IMR-90 (cell line): ENCODE measurements at regions not wholly inside any gene's neighbourhood (a gene's known extent, or its start where the extent isn't known, plus 50 kb on each side); places are given as distances from the start of the nearest gene placed in this dataset.

Experiments used
- ATAC-seq: fragments of 200-7000 bp; cut with Tn5 transposase; 2 replicates; pipeline ENCODE4 v1.9.1; 2020; ENCODE audit warnings: low read depth, mild to moderate bottlenecking, moderate library complexity
- BruUV-seq: library from RNA; stranded (reverse); fragments of 400-500 nt; replicated peaks from 2 replicates; lab custom pipeline; 2021; lab: Mats Ljungman, UMichigan
- CTCF ChIA-PET: fragments of 300-600 bp; formaldehyde crosslinking; extraction: SDS; loops from one replicate; lab custom pipeline; 2021; ENCODE audit warnings: antibody characterized with exemption; lab: Yijun Ruan, JAX
- POLR2A ChIA-PET: fragments of 300-600 bp; sonication (Branson Sonifier 250); formaldehyde crosslinking; loops from one replicate; lab custom pipeline; 2022; ENCODE audit warnings: antibody characterized with exemption; ENCODE audit not compliant: unreplicated experiment; lab: Charles Lee
- DNase-seq: peaks from one replicate; pipeline ENCODE4 v3.0.0; 2013
- H2AFZ ChIP-seq: replicated peaks from 2 replicates; pipeline ENCODE3; 2013; ENCODE audit warnings: low read length, mild to moderate bottlenecking; ENCODE audit not compliant: poor library complexity
- H2AK5ac ChIP-seq: 2 replicates; pipeline ENCODE4 v1.6.1; 2013; ENCODE audit warnings: low read depth, low read length, inconsistent platforms
- H2AK9ac ChIP-seq: replicated peaks from 2 replicates; pipeline ENCODE3; 2013; ENCODE audit warnings: mild to moderate bottlenecking, low read depth, low read length, moderate library complexity; ENCODE audit not compliant: poor library complexity
- H2BK120ac ChIP-seq: 2 replicates; pipeline ENCODE4 v1.6.1; 2013; ENCODE audit warnings: low read depth, low read length, inconsistent platforms
- H2BK15ac ChIP-seq: 3 replicates; pipeline ENCODE4 v1.6.1; 2013; ENCODE audit warnings: low read depth, low read length, inconsistent platforms
- H2BK20ac ChIP-seq: 2 replicates; pipeline ENCODE4 v1.6.1; 2013; ENCODE audit warnings: low read depth, mild to moderate bottlenecking, inconsistent platforms, low read length, moderate library complexity
- H2BK5ac ChIP-seq: 2 replicates; pipeline ENCODE4 v1.6.1; 2013; ENCODE audit warnings: mild to moderate bottlenecking, low read depth, low read length, inconsistent platforms; ENCODE audit not compliant: poor library complexity, severe bottlenecking
- H3K14ac ChIP-seq: replicated peaks from 2 replicates; pipeline ENCODE4 v1.6.1; 2013; ENCODE audit warnings: low read depth, low read length, inconsistent platforms
- H3K18ac ChIP-seq: 2 replicates; pipeline ENCODE4 v1.6.1; 2013; ENCODE audit warnings: low read depth, low read length, control low read depth
- H3K23ac ChIP-seq: 2 replicates; pipeline ENCODE4 v1.6.1; 2013; ENCODE audit warnings: low read depth, low read length, inconsistent platforms
- H3K27ac ChIP-seq: 2 replicates; pipeline ENCODE4 v1.5.1; 2013; ENCODE audit warnings: mild to moderate bottlenecking, control low read depth, low read length; ENCODE audit not compliant: insufficient read depth
- H3K27me3 ChIP-seq: 2 replicates; pipeline ENCODE4 v1.6.1; 2013; ENCODE audit warnings: low read length; ENCODE audit not compliant: control insufficient read depth, insufficient read depth
- H3K36me3 ChIP-seq: 2 replicates; pipeline ENCODE4 v1.6.1; 2013; ENCODE audit warnings: low read length, mixed read lengths; ENCODE audit not compliant: control insufficient read depth, insufficient read depth
- H3K4ac ChIP-seq: 2 replicates; pipeline ENCODE4 v1.6.1; 2013; ENCODE audit warnings: low read depth, low read length, inconsistent platforms
- H3K4me1 ChIP-seq: 2 replicates; pipeline ENCODE4 v1.6.1; 2013; ENCODE audit warnings: low read length, mixed read lengths; ENCODE audit not compliant: control insufficient read depth, insufficient read depth
- H3K4me2 ChIP-seq: 2 replicates; pipeline ENCODE4 v1.6.1; 2013; ENCODE audit warnings: low read depth, mild to moderate bottlenecking, control low read depth, low read length, moderate library complexity
- H3K4me3 ChIP-seq: 2 replicates; pipeline ENCODE4 v1.5.1; 2013; ENCODE audit warnings: low read depth, mild to moderate bottlenecking, control low read depth, low read length, moderate library complexity; ENCODE audit not compliant: insufficient read depth
- H3K56ac ChIP-seq: 2 replicates; pipeline ENCODE4 v1.6.1; 2013; ENCODE audit warnings: low read length, inconsistent platforms; ENCODE audit not compliant: insufficient read depth; ENCODE audit errors: extremely low read depth
- H3K79me1 ChIP-seq, 2 experiments: 2 replicates each; pipeline ENCODE4 v1.6.1; 2013; ENCODE audit warnings: low read length in 2 of 2, inconsistent platforms in 1 of 2, low read depth in 1 of 2
- H3K9ac ChIP-seq: 2 replicates; pipeline ENCODE4 v1.6.1; 2013; ENCODE audit warnings: low read depth, low read length, control low read depth
- H3K9me1 ChIP-seq: 2 replicates; pipeline ENCODE4 v1.6.1; 2013; ENCODE audit warnings: low read length, inconsistent platforms; ENCODE audit not compliant: insufficient read depth
- H3K9me3 ChIP-seq: 2 replicates; pipeline ENCODE4 v1.6.1; 2013; ENCODE audit warnings: low read length; ENCODE audit not compliant: control insufficient read depth, insufficient read depth
- H4K20me1 ChIP-seq: 2 replicates; pipeline ENCODE4 v1.6.1; 2013; ENCODE audit warnings: low read length, inconsistent platforms; ENCODE audit not compliant: insufficient read depth
- H4K5ac ChIP-seq: 2 replicates; pipeline ENCODE4 v1.6.1; 2013; ENCODE audit warnings: mild to moderate bottlenecking, low read depth, low read length, control low read depth
- H4K8ac ChIP-seq, 2 experiments: 2 replicates each; pipeline ENCODE4 v1.6.1; 2013; ENCODE audit warnings: low read depth in 2 of 2, low read length in 2 of 2, control low read depth in 1 of 2, inconsistent platforms in 1 of 2
- H4K91ac ChIP-seq: 2 replicates; pipeline ENCODE4 v1.6.1; 2013; ENCODE audit warnings: low read depth, low read length, inconsistent platforms; ENCODE audit not compliant: insufficient read depth
- CTCF ChIP-seq: conservative IDR thresholded peaks from 2 replicates; pipeline ENCODE4 v1.5.1; 2012; ENCODE audit warnings: mild to moderate bottlenecking, low read depth, low read length, improper control_type of control experiment
- FOS ChIP-seq: fragments of 150-350 bp; IDR thresholded peaks from 2 replicates; pipeline ENCODE4 v1.6.1; 2016; ENCODE audit warnings: low read depth, low read length
- RAD21 ChIP-seq: IDR thresholded peaks from 2 replicates; pipeline ENCODE4 v1.6.1; 2012; ENCODE audit warnings: low read length, improper control_type of control experiment
- WGBS, 2 experiments: methylation state at CpG; one replicate each; pipeline versions ENCODE4 v1.1.5 to v1.1.7; 2013; ENCODE audit warnings: missing lambda C conversion rate in 2 of 2; ENCODE audit not compliant: insufficient read length in 1 of 2; ENCODE audit errors: extremely low coverage in 2 of 2; 5-methylcytosine and 5-hydroxymethylcytosine counted together
- dilution Hi-C: fragments of 300-500 bp; cut with HindIII; formaldehyde crosslinking; loops from one replicate; pipeline ENCODE4 v1.14.3; 2018; ENCODE audit warnings: low sequenced_read_pairs; ENCODE audit not compliant: unreplicated experiment
- in situ Hi-C: fragments of 300-500 bp; cut with MboI; formaldehyde crosslinking; loops from 3 replicates; pipeline ENCODE4 v1.14.3; 2019; ENCODE audit warnings: low sequenced_read_pairs, inconsistent platforms, mixed read lengths
- intact Hi-C: fragments of 100-400 bp; cut with micrococcal nuclease; formaldehyde crosslinking; loops from 2 replicates; pipeline ENCODE4 v1.10.0; 2022

GRCh38 chr5:50320131-50320749 lies 120.8 kb downstream of the EMB start:
- ATAC-seq (no peak), DNase-seq (no peak)
- Histone ChIP-seq H3K4me1 (no peaks in the 10 kb centered on the region), H3K18ac (no peak overlapping the region), H2AK9ac (no peak overlapping the region), H4K91ac (no peak overlapping the region), H4K5ac (no peak overlapping the region), H2BK15ac (no peak overlapping the region), H3K9ac (no peak overlapping the region), H2BK5ac (no peak overlapping the region), H3K9me1 (no peaks in the 10 kb centered on the region), H2AK5ac (no peak overlapping the region), H3K27me3 (no peaks in the 10 kb centered on the region), H3K4ac (no peak overlapping the region), H2BK20ac (no peak overlapping the region), H2BK120ac (no peak overlapping the region), H3K14ac (no peak overlapping the region), H3K56ac (no peak overlapping the region), H3K36me3 (no peaks in the 10 kb centered on the region), H3K23ac (no peak overlapping the region), H4K20me1 (no peaks in the 10 kb centered on the region), H4K8ac (no peak overlapping the region), H3K4me2 (no peak overlapping the region), H3K27ac (no peak overlapping the region), H3K79me1 (no peaks in the 10 kb centered on the region), H3K9me3 (no peaks in the 10 kb centered on the region), H3K4me3 (no peak overlapping the region), H2AFZ (no peak overlapping the region)
- peak; percentile 19; the same call in 1 of the 2 replicates for TF ChIP-seq RAD21
- TF ChIP-seq FOS, result no peak
- peak; percentile 22; the same call in 1 of the 2 replicates for TF ChIP-seq CTCF
- ChIA-PET CTCF (no interaction called here), POLR2A (no interaction called here)
- BruUV-seq, result no TSS peak
- intact Hi-C loops (loop anchor here (10.0 kb wide), 1 partner anchor 435 kb away; no protein-coding TSS in a partner anchor), dilution Hi-C loops (no loop called here), in situ Hi-C loops (no loop called here)
- no CpG with 5 or more reads among the region's 1 CpG for WGBS, 2 experiments
